ENCODE measurements at regions not wholly inside any gene's neighbourhood (a gene's known extent, or its start where the extent isn't known, plus 50 kb on each side); places are given as distances from the start of the nearest gene placed in this dataset.

- no peaks in the 10 kb centered on the region for H3K79me2 ChIP-seq (ENCODE audit: insufficient read depth, low read length)
- H4K20me1 ChIP-seq (ENCODE audit: insufficient read depth, low read length) = no peaks in the 10 kb centered on the region
- H3K36me3 ChIP-seq (ENCODE audit: insufficient read depth, low read length) = no peaks in the 10 kb centered on the region
- no peak overlapping the region for H3K4me3 ChIP-seq (ENCODE audit: insufficient read depth, low read length)
- no peak for TF ChIP-seq CTCF (IDR thresholded peaks at IDR 0.05; ENCODE audit: extremely low read depth, low read depth, low read length)
- H2AFZ ChIP-seq (ENCODE audit: low read length) = peak overlapping the region; percentile 36
- H3K9me3 ChIP-seq (ENCODE audit: low read depth, low read length) = no peaks in the 10 kb centered on the region
- H3K27ac ChIP-seq (ENCODE audit: low read depth, low read length) = no peak overlapping the region
- H3K4me1 ChIP-seq (ENCODE audit: insufficient read depth, low read length) = no peaks in the 10 kb centered on the region
- H3K27me3 ChIP-seq (ENCODE audit: insufficient read depth, low read length) = no peaks in the 10 kb centered on the region
- H3K4me2 ChIP-seq (ENCODE audit: insufficient read depth, low read length) = no peak overlapping the region
- DNase-seq (ENCODE audit: insufficient read length, low spot score, missing footprints) = no peak
These were observed 117.5 kb downstream of the TRIB2 start for GRCh38 chr2:12834239-12834638.

- Histone ChIP-seq H2AFZ (ENCODE audit: low read length) (no peak overlapping the region), H3K4me1 (ENCODE audit: insufficient read depth, low read length) (no peaks in the 10 kb centered on the region), H3K4me3 (ENCODE audit: insufficient read depth, low read length) (no peak overlapping the region), H3K4me2 (ENCODE audit: insufficient read depth, low read length) (no peak overlapping the region), H3K27ac (ENCODE audit: low read depth, low read length) (no peak overlapping the region), H4K20me1 (ENCODE audit: insufficient read depth, low read length) (no peaks in the 10 kb centered on the region), H3K79me2 (ENCODE audit: insufficient read depth, low read length) (no peaks in the 10 kb centered on the region), H3K36me3 (ENCODE audit: insufficient read depth, low read length) (no peaks in the 10 kb centered on the region), H3K9me3 (ENCODE audit: low read depth, low read length) (no peaks in the 10 kb centered on the region), H3K27me3 (ENCODE audit: insufficient read depth, low read length) (no peaks in the 10 kb centered on the region)
- TF ChIP-seq CTCF (IDR thresholded peaks at IDR 0.05; ENCODE audit: extremely low read depth, low read depth, low read length) = no peak
- DNase-seq (ENCODE audit: insufficient read length, low spot score, missing footprints) = no peak
These were observed 119.0 kb downstream of the TRIB2 start for GRCh38 chr2:12835733-12836132.

GRCh38 chr2:12839339-12839738 lies 122.6 kb downstream of the TRIB2 start:
- H2AFZ ChIP-seq (ENCODE audit: low read length) = no peak overlapping the region
- H3K27ac ChIP-seq (ENCODE audit: low read depth, low read length) = no peak overlapping the region
- TF ChIP-seq CTCF (IDR thresholded peaks at IDR 0.05; ENCODE audit: extremely low read depth, low read depth, low read length) = no peak
- H3K4me3 ChIP-seq (ENCODE audit: insufficient read depth, low read length) = no peak overlapping the region
- H3K9me3 ChIP-seq (ENCODE audit: low read depth, low read length) = no peaks in the 10 kb centered on the region
- no peaks in the 10 kb centered on the region for H3K4me1 ChIP-seq (ENCODE audit: insufficient read depth, low read length)
- no peaks in the 10 kb centered on the region for H3K27me3 ChIP-seq (ENCODE audit: insufficient read depth, low read length)
- no peak overlapping the region for H3K4me2 ChIP-seq (ENCODE audit: insufficient read depth, low read length)
- H4K20me1 ChIP-seq (ENCODE audit: insufficient read depth, low read length) = no peaks in the 10 kb centered on the region
- no peaks in the 10 kb centered on the region for H3K79me2 ChIP-seq (ENCODE audit: insufficient read depth, low read length)
- H3K36me3 ChIP-seq (ENCODE audit: insufficient read depth, low read length) = no peaks in the 10 kb centered on the region
- DNase-seq (ENCODE audit: insufficient read length, low spot score, missing footprints) = no peak

GRCh38 chr2:12841021-12841420 lies 124.3 kb downstream of the TRIB2 start:
- H3K4me1 ChIP-seq (ENCODE audit: insufficient read depth, low read length) = no peaks in the 10 kb centered on the region
- TF ChIP-seq CTCF (IDR thresholded peaks at IDR 0.05; ENCODE audit: extremely low read depth, low read depth, low read length) = no peak
- H4K20me1 ChIP-seq (ENCODE audit: insufficient read depth, low read length) = no peaks in the 10 kb centered on the region

More at GRCh38 chr2:12841021-12841420, 124.3 kb downstream of the TRIB2 start:
- Histone ChIP-seq H3K27ac (ENCODE audit: low read depth, low read length) (no peak overlapping the region), H3K9me3 (ENCODE audit: low read depth, low read length) (no peaks in the 10 kb centered on the region), H3K79me2 (ENCODE audit: insufficient read depth, low read length) (no peaks in the 10 kb centered on the region), H3K27me3 (ENCODE audit: insufficient read depth, low read length) (no peaks in the 10 kb centered on the region), H2AFZ (ENCODE audit: low read length) (no peak overlapping the region), H3K4me2 (ENCODE audit: insufficient read depth, low read length) (no peak overlapping the region), H3K36me3 (ENCODE audit: insufficient read depth, low read length) (no peaks in the 10 kb centered on the region), H3K4me3 (ENCODE audit: insufficient read depth, low read length) (no peak overlapping the region)
- DNase-seq (ENCODE audit: insufficient read length, low spot score, missing footprints) = no peak
